ENCODE measurements at regions not wholly inside any gene's neighbourhood (a gene's known extent, or its start where the extent isn't known, plus 50 kb on each side); places are given as distances from the start of the nearest gene placed in this dataset.

DNA sequence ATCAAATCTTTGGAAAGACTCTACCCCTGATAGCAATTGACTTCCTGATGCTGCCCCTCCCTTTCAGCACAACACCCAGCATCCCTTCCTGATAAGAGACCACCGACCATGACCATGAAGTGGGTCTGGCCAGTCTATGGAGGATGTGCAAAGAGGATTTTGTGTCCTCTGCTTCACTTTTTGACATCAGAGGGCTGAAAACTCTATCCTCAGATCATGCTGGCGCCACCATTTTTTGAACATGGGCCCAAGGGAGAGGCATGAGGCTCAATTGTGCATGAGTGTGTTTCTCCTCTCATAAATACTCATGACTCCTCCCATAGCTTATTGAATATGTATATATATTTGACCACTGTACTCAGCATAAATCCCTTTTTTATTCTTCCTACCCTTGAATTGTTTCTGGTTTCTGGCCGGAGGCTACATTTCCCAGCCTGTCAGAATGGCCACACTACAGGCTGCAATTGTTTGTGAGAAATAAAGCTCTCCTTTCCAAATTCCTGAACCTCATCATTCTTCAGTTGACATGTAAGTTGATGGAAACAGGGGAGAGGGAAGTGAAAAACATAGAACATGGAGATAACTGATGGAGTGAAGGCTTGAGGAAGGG, 314.1 kb downstream of the MYCN start:
- no peak for TF ChIP-seq BHLHE40 (IDR thresholded peaks at IDR 0.05; ENCODE audit: borderline replicate concordance)
- TF ChIP-seq SP1 (IDR thresholded peaks at IDR 0.05), result no peak
- TF ChIP-seq FOXK2 (IDR thresholded peaks at IDR 0.05), result no peak
- no peak for TF ChIP-seq HDGF (IDR thresholded peaks at IDR 0.05; ENCODE audit: borderline replicate concordance)
- TF ChIP-seq TARDBP (IDR thresholded peaks at IDR 0.05), result no peak
- TF ChIP-seq FOXM1 (IDR thresholded peaks at IDR 0.05; ENCODE audit: borderline replicate concordance), result no peak
- TF ChIP-seq SUZ12 (IDR thresholded peaks at IDR 0.05), result no peak
- no peak for TF ChIP-seq LEF1 (IDR thresholded peaks at IDR 0.05; ENCODE audit: borderline replicate concordance)
- no peak for TF ChIP-seq CTBP1 (IDR thresholded peaks at IDR 0.05; ENCODE audit: borderline replicate concordance)
- no peak for TF ChIP-seq NFRKB (IDR thresholded peaks at IDR 0.05)
- no peak for TF ChIP-seq ARNT (IDR thresholded peaks at IDR 0.05)
- TF ChIP-seq, protein P1, sequence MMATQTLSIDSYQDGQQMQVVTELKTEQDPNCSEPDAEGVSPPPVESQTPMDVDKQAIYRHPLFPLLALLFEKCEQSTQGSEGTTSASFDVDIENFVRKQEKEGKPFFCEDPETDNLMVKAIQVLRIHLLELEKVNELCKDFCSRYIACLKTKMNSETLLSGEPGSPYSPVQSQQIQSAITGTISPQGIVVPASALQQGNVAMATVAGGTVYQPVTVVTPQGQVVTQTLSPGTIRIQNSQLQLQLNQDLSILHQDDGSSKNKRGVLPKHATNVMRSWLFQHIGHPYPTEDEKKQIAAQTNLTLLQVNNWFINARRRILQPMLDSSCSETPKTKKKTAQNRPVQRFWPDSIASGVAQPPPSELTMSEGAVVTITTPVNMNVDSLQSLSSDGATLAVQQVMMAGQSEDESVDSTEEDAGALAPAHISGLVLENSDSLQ (IDR thresholded peaks at IDR 0.05), result no peak
- TF ChIP-seq FOXA1 (IDR thresholded peaks at IDR 0.05), result no peak
